ENCODE measurements at regions not wholly inside any gene's neighbourhood (a gene's known extent, or its start where the extent isn't known, plus 50 kb on each side); places are given as distances from the start of the nearest gene placed in this dataset.

DNA sequence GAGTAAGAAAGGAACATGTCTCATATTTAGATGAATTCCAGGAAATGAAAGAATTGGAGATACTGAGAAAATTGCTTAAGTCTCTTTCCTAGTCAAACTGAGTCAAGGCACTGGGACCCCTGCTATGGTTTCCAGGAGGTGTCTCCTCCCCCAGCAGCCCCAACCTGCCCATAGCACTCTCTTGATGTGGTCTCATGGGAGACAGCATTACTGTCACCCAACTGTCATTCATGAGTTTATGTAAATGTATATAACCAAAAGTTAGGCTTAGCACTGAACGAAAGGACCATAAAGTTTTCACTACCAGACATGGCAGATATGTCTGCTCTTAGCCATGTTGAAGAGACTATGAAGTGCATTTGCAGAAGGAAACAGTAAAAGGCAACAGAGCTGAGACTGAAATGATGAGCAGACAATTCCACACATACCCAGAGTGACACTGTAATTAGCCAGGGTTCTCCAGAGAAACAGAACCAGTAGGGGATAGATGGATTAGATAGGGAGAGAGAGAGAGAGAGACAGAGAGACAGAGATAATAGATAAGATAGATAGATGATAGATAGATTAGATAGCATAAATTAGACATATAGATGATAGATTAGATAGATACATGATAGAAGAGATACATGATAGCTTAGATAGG lies 328.1 kb downstream of the BRD1 start:
- DNase-seq, result no peak

DNA sequence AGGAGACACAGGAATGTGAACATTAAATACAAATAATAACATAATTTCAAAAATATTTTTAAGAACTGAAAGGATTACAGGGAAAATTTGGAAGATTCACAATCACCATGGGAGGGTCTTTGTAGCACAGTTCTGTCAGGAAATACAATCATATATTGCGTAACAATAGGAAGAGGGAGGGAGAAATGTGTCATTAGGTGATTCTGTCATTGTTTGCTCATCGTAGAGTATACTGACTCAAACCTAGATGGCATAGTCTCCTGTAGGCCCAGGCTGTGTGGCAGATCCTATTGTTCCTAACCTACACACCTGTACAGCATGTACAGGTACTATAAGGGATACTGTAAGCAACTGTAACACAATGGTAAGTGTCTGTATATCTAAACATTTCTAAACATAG lies 330.4 kb downstream of the BRD1 start:
- DNase-seq, result no peak

DNA sequence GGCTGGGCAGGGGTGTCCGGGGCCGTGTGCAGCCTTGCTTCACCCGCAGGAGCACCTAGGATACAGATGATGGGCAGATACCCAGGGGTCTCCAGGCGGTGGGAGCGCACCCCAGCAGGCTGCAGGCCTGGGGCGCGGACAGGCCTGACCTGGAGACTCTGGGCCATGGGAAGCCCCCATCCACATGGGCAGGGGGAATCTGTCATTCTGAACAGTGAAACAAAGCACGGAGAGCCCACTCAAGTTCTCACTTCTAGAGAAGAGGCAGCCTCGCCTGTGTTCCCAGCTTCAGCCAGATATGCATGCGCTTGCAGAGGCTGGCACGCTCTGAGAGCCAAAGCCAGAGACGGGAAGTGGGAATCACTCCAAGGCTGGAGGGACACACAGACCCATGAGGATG lies 333.1 kb downstream of the BRD1 start:
- no peak for DNase-seq

DNA sequence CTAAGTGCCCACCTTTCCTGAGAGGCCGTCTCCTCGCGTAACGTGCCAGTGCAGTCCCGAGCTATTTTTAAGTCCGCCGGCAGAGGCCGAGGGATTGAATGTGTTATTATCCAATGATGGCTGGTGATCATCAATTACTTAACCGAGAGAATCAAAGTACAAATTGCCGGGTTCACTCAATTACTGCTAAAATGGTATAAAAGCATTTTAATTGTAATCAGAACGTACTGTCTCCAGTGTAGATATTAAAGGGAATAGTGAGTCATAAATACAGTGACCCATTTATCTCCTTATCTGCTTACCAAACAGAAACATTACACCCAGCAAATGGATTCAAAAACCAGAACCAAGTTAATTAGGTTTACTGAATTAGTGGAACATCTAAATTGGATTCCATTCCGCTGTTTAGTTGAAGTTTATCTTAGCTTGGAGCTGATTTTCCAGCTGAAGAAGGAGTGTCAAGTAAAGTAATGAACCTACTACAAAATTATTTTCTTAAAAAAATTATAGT lies 334.9 kb downstream of the BRD1 start:
- DNase-seq, result no peak

DNA sequence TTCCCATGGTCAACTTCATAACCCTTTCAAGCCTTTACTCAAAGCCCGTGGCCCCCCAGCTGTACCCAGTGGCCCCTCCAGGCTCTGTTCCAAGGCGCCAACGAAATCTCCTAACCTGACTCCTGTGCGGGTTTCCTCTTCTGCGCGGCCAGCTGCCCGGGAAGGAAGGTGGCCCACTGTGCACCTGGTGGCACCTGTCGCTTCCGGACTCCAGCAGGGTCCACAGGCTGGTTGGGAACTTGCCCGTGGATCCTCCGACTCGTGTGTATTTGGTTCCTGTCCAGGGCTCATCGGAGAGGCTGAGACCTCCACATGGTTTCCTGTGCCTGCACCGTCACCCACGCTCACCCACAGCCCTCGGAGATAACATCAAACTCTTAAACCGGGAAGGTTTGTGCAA lies 335.4 kb downstream of the BRD1 start:
- no peak for DNase-seq

DNA sequence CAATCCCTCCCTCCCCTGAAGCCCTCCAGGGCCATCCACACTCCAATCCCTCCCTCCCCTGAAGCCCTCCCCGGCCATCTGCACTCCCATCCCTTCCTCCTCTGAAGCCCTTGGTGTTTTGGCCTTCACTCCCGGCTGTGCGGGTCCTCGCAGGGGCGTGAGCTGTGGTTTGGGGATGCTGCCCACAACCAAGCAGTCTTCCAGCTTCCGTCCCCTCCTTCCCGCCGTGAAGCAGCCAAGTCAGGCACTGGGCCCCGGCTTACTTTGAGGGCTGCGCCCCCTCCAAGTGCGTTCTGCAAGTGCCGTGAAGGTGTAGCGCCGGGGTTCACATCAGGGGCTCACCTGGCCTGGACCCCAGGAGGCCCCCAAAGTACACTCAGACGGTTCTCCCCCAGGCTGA lies 335.9 kb downstream of the BRD1 start:
- no peak for DNase-seq

DNA sequence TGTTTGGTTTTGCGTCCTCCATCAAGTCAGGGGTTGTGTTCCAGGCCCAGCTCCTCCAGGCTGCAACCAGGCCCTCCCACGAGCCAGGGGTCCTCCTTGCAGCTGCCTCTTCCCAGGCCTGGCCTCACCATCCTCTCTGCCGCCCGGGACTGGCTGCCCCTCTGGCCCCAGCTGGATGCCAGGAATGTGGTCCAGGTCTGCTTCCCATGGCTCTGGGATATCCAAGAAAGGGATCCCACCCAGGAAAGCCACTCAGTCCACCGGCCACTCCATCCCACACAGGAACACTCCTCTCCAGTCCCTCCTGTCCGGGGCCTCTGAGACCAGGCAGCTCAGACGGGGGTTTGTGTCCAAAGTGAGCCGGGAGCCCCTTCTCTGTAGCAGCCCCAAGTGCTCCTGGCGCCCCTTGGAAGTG lies 336.4 kb downstream of the BRD1 start:
- DNase-seq, result no peak

DNA sequence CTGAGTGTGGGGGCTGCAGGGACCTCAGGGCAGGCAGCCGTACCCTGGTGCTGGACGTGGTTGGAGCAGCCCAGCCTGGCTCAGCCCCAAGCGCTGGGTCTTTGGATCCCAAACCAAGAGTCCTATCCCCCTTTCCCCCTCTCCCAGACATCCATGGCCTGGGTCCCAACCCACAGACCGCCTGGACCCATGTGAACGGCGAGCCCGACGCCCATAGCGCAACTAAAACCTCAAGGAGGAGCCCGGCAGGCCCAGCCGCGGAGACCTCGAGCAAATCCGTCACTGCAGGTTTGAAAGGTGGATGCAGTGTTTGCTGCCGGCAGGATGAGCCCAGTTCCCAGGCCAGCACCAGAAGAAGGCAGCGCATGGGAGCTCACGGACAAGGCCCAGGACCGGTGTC lies 337.0 kb downstream of the BRD1 start:
- DNase-seq, result no peak

DNA sequence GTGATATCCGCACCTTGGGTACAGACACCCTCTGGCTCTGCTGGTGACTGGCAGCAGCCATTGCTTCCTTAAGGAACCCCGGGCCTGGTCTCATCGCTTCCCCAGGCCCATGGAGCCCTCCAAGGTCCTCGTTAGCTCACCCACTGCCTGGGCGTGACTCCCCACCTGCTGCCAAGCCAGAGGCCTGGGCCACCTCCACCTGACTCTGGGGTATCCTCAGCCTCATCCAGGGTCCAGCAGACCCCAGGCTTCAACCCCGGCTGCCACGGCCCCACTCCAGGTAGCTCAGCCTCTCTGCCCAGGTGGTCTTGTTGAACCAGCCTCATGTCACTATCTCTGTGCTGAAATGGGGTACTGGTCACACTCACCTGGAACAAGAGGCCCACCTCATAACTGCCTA lies 337.9 kb downstream of the BRD1 start:
- no peak for DNase-seq

DNA sequence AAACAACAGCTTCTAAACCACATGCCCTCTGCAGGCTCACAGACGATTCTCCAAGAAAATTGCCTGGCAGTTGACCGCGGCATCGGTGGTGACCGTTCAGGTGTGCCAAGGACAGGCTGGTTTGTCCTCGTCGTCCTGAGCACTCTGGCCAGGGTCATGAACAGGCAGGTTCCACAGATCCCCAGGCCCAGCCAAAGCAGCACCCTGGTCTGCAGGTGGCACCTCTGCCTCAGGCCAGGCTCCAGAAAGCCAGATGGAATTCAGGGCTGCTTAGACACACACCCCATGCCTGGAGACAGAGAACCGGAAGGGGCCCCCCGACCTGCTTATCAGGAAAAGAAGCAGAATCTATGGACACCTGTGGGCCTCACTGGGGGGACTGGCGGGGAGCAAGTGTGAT lies 338.7 kb downstream of the BRD1 start:
- no peak for DNase-seq

DNA sequence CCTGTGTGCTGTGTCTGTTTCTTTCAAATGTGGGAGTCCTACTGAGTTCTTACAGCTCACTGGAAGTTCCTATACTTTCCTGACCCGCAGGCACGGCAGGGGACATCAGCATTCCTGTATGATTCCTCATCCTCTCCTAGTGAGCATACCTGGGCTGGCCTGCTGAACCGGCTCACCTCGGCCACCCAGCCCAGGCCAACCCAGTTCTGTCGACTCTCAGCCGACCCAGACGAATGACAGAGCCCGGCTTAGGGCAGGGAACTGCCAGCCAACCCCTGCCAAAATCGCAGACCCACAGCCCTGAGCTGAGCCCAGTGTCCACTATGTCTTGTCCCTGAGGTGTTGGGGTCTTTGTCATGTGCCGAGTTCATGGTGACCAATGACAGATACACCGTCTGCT lies 339.7 kb downstream of the BRD1 start:
- DNase-seq, result no peak

DNA sequence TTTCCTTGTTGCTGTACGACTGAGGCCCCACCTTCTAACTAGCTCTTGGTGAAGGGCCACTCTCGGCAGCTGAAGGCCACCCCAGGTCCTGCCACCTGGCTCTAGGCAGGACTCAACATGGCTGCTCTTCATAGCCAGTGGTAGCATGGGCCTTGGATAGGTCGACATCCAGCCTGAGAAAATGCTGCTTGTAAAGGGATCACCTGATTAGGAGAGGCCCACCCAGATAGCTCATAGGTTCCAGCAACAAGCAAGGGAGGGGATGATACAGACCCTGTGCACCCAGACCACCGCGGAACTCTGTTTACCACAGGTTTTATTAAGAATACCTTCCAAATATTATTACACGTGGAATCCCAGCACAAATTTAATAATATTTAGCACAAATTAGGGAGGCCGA lies 341.4 kb downstream of the BRD1 start:
- DNase-seq, result no peak

DNA sequence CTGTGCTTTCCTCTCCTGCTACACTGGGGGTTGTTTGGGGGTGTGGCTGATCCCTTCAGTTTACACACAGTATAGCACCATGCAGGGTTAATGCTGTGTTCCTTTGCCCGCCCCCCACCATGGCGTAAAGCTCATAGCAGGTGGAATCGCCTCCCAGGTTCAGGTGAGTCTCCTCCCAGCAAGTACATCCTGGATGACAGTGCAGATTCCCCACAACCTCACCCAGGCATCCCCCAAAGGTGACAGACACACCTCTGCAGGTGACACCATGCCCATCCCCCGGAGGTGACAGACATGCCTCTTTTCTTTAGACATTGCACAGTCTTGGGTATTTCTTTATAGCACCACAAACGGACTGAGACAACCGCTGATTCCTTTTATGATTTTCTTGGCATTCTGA lies 343.7 kb downstream of the BRD1 start:
- no peak for DNase-seq

DNA sequence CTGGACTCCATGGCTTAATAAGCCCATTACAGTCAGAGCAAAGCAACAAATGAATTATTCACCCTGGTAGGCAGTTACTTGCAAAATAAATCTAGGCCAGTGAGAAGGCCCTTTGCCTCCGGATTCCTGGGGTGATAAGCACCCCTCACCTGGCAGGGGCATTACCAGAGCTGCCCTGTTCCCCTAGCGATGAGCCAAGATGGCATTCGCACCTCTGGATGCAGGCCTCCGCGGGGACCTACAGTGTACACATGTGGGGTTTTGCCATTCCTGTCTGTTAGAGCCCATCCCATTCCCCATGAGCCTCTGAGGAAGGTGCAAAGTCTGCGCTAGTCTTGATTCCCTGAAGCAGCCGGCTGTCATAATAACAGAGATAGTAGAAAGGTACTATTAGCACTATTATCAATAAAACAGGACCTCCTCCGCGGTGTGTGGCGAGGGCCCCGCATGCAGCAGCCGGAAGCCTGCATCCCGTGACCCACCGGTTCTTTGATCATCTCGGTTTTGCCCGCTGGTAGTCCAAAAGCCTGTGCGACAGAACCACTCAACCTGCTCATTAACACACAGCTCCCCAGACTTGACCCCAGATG lies 344.3 kb downstream of the BRD1 start:
- DNase-seq, result no peak

DNA sequence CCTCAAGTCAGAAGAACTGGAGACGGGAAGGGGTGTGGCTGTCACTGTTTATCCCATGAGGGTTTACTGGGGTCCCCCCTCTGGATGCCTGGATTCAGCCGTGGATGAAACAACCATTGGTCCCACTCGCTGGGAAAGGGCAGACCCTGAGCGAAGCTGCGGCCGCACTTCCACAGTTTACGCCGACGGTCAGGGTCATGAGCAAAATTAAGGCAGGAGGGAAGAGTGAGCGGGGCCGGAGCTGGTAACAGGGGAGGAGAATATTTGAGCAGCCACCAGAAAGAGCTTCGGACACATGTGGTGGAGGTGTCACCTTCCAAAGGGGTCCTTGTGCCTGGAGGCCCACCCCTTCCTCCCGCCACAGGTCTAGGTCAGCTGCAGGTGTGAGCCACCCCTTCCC lies 344.9 kb downstream of the BRD1 start:
- no peak for DNase-seq

DNA sequence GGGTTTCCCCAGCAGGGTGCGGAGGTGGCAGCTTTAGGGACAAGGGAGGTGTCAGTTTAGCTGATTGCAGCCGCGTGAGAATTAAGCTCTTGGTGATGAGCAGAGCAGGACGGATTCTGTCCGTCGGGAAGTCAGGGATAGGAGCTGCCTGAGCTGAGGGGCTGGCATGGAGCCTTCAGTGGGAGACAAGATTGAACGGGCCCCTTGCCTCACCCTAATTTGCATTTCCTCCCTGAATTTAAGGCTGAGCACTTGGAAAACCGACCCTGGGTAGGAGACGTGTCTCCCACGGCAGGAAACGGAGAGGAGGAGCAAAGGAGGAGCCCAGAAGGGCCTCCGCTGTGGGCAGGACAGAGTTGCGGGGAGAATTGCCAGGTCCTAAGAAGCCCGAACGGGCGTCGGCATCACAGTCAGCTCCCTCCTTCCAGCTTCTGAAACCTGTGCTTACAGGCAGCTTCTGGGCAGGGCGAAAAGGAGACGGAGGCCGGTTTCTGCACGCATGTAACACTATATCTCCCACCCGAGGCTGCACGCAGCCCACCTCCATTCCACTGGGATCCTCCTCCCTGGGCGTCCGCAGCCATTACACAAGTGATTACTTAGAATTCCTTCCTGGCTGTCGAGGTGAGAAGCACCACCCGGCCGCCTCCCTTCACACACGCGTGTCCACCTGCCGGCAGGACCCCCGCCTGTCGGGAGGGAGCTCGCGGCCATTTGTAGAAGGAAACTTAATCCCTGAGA lies 345.8 kb downstream of the BRD1 start:
- DNase-seq, result no peak

DNA sequence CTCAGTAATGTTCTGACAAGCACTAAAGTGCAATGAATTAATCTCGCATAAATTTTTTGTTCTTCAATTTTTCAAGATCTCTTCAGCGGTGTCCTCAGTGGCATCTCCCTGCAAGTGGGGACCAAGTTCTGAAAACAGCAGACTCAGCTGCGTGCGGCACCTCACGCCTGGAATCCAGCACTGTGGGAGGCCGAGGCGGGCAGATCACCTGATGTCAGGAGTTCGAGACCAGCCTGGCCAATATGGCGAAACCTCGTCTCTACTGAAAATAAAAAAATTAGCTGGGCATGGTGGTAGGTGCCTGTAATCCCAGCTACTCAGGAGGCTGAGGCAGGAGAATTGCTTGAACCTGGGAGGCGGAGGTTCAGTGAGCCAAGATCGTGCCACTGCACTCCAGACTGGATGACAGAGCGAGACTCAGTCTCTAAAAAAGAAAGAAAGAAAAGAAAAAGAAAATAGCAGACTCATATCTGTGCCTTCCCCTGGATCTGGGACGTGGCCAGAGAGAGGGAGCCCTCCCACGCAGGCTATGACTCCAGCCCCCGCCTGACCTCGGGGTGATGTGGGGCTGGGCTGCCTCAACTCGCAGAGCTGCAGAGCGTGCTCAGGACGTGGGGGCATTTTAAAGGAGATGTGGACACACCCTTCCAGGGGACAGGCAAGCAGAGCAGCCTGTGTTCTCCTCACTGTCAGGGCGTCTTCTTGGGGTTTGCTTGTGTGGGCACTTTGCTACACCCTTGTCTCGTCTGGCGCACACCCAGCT lies 346.6 kb downstream of the BRD1 start:
- no peak for DNase-seq

DNA sequence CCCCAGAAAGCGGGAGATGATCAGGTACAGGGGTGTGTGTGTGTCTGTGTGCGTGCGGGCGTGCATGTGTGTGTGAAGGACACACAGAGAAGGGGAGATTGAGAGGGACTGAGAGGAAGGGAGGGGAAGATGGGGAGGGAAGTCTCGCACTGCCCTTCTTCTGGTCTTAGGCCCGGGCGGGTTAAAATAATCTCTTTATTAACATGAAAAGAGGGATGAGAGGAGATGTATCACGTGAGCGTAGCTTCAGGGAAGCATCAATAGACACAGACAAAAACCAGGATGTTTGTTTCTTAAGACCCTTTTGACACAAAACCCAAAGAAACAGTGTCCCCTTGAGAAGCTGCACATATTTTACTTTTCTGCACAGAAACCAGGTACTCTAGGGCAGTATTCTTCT lies 347.3 kb downstream of the BRD1 start:
- no peak for DNase-seq

DNA sequence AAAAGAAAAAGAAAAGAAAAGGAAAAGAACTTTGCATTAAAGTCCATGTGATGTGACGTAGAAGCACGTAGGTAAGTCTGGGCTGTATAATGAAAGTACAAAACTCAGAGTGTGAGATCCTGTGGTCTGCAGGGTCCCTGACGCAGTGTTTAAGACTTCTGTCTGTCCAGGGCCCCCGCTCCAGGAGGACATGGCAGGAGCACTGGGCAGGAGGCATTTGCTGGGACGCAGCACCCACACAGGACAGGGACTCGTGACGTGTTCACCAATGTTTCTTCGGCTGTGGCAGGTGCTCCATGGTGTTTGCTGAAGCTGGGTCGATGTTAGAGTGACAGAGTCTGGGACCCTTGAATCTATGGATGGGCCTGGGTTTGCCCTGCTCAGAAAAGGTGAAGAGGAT lies 348.1 kb downstream of the BRD1 start:
- DNase-seq, result no peak

DNA sequence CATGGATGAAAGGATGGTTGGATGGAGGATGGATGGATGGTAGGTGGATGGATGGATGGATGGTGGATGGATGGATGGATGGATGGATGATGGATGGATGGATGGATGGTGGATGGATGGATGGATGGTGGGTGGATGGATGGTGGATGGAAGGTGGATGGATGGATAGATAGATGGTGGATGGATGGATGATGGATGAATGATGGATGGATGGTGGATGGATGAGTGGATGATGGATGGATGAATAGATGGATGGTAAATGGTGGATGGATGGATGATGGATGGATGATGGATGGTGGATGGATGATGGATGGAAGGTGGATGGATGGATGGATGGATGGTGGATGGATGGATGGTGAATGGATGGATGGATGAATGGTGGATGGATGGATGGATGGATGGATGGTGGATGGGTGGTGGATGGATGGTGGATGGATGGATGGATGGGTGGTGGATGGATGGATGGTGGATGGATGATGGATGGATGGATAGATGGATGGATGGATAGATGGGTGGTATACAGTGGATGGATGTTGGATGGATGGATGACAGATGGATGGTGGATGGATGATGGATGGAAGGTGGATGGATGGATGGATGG lies 350.8 kb downstream of the BRD1 start:
- no peak for DNase-seq

DNA sequence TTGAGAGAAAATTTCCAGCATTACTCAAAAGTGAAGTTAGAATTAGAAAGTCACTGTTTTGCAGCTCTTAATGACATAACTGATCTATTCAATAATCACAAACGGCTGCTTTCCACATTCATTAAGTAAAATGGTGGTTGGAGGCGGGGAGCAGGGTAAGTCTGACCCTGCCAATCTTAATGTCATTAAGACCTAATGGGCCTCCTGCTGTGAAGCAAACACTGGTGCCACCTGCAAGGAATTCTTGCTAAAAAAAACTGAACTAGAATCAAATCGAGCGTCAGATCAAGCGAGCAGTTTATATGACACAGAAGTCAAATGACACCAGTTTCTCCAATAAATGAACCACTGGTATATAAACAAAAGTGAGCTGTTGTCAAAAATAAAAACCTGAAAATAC lies 351.5 kb downstream of the BRD1 start:
- no peak for DNase-seq

DNA sequence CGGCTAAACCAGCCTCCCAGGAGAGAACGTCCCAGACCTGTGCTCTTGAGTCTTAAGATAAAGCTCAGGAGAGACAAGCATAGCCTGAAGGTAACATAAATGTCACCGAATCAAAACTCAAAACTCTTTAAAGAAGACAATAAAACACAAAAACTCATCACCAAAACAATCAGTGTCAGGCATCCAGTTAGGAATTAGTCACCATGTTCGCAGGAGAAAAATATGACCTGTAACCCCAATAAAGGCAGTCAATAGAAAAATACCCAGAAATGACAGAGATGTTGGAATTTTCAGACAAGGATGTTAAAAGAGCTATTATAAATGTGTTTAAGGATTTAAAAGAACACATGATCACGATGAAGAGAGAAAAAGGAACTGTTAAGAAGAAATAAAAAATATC lies 352.4 kb downstream of the BRD1 start:
- no peak for DNase-seq

DNA sequence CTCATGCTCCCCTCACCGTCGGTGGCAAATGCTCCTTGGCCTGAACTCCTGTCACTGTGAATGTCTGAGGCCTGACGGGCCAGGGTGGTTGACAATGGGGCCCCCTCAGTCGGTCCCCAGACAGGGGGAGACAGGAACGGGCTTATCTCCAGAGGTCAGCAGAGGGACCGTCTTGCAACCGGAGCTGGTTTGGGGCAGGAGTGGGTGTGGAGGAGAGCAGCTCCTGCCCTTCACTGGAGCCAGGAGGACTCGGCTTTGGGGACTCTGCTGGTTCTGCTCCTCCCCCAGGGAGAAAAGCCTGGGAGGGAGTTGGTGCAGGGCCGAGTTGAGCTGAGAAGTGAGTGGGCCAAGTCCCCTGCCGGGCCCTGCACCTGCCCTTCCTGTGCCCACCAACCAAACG lies 354.4 kb downstream of the BRD1 start:
- DNase-seq, result no peak
